Astrocyte (in vitro differentiated cells and primary cell): ENCODE measurements at regions not wholly inside any gene's neighbourhood (a gene's known extent, or its start where the extent isn't known, plus 50 kb on each side); places are given as distances from the start of the nearest gene placed in this dataset.

Source experiments
- EZH2 ChIP-seq: IDR thresholded peaks from 2 replicates; pipeline ENCODE4 v1.6.1; 2012; ENCODE audit warnings: mild to moderate bottlenecking, low read length, inconsistent platforms; ENCODE audit not compliant: insufficient read depth
- TF ChIP-seq, protein P1 (sequence below): IDR thresholded peaks from 2 replicates; pipeline ENCODE4 v1.5.1; 2011; ENCODE audit warnings: low read depth, mild to moderate bottlenecking, inconsistent platforms, low read length, moderate library complexity; ENCODE audit not compliant: insufficient read depth

DNA sequence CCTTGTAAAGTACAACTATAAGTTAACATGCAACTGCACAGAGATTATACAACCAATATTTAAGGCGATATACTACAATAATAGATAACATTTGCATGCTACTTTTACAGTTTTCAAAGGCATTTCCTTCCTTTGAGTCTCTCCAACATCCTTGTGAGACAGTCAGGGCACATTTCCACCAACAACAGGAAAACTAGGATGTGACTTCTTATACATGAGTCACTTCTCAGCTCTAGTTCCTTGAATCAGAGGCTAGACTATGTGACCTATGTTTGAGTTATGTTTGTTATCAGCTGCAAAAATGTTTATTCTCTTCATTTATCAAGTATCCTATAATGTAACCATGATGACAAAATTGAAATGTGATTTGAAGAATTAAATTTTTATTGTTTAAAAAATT lies 51.7 kb upstream of the TFAP2D start:
- TF ChIP-seq, protein P1, sequence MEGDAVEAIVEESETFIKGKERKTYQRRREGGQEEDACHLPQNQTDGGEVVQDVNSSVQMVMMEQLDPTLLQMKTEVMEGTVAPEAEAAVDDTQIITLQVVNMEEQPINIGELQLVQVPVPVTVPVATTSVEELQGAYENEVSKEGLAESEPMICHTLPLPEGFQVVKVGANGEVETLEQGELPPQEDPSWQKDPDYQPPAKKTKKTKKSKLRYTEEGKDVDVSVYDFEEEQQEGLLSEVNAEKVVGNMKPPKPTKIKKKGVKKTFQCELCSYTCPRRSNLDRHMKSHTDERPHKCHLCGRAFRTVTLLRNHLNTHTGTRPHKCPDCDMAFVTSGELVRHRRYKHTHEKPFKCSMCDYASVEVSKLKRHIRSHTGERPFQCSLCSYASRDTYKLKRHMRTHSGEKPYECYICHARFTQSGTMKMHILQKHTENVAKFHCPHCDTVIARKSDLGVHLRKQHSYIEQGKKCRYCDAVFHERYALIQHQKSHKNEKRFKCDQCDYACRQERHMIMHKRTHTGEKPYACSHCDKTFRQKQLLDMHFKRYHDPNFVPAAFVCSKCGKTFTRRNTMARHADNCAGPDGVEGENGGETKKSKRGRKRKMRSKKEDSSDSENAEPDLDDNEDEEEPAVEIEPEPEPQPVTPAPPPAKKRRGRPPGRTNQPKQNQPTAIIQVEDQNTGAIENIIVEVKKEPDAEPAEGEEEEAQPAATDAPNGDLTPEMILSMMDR, result no peak
- TF ChIP-seq EZH2, result no peak
